SK-N-SH treated with all-trans-retinoic acid at 6 μM for 48 hours (cell line): ENCODE measurements at regions not wholly inside any gene's neighbourhood (a gene's known extent, or its start where the extent isn't known, plus 50 kb on each side); places are given as distances from the start of the nearest gene placed in this dataset.

Source experiments
- ATAC-seq: fragments of 200-7000 bp; cut with Tn5 transposase; 3 replicates; pipeline ENCODE4 v1.9.1; 2020; ENCODE audit warnings: mild to moderate bottlenecking, moderate library complexity
- ARNTL ChIP-seq: fragments of 450-650 bp; formaldehyde crosslinking; IDR thresholded peaks from 2 replicates; pipeline ENCODE4 v1.5.0; 2020; ENCODE audit warnings: low read depth, mild to moderate bottlenecking, moderate library complexity, borderline replicate concordance
- BACH2 ChIP-seq: fragments of 250-450 bp; sonication (Bioruptor Pico); IDR thresholded peaks from 2 replicates; pipeline ENCODE4 v1.9.0; 2021; ENCODE audit warnings: mild to moderate bottlenecking, borderline replicate concordance
- CREB5 ChIP-seq: fragments of 250-450 bp; sonication (Bioruptor Pico); IDR thresholded peaks from 2 replicates; pipeline ENCODE4 v1.5.1; 2020; ENCODE audit warnings: low read depth, mild to moderate bottlenecking, moderate library complexity
- CSDC2 ChIP-seq: fragments of 250-450 bp; sonication (Bioruptor Pico); IDR thresholded peaks from 2 replicates; pipeline ENCODE4 v1.5.0; 2020; ENCODE audit warnings: mild to moderate bottlenecking, moderate library complexity
- CSRNP3 ChIP-seq: fragments of 250-450 bp; sonication (Bioruptor Pico); IDR thresholded peaks from 2 replicates; pipeline ENCODE4 v1.5.1; 2021; ENCODE audit warnings: mild to moderate bottlenecking, moderate library complexity
- ESRRG ChIP-seq: fragments of 250-450 bp; sonication (Bioruptor Pico); IDR thresholded peaks from 2 replicates; pipeline ENCODE4 v1.6.1; 2021; ENCODE audit warnings: mild to moderate bottlenecking
- ISL1 ChIP-seq: fragments of 250-450 bp; sonication (Bioruptor Pico); IDR thresholded peaks from 2 replicates; pipeline ENCODE4 v2.1.2; 2022; ENCODE audit warnings: mild to moderate bottlenecking, moderate library complexity
- OSR1 ChIP-seq: fragments of 250-450 bp; sonication (Bioruptor Pico); IDR thresholded peaks from 2 replicates; pipeline ENCODE4 v1.8.0; 2022; ENCODE audit warnings: moderate library complexity, mild to moderate bottlenecking, inconsistent platforms
- POU6F1 ChIP-seq: fragments of 250-450 bp; sonication (Bioruptor Pico); IDR thresholded peaks from 2 replicates; pipeline ENCODE4 v1.8.0; 2021; ENCODE audit warnings: low read depth, mild to moderate bottlenecking, moderate library complexity, borderline replicate concordance
- PPARA ChIP-seq: fragments of 250-450 bp; sonication (Bioruptor Pico); IDR thresholded peaks from 2 replicates; pipeline ENCODE4 v1.5.0; 2020; ENCODE audit warnings: mild to moderate bottlenecking, borderline replicate concordance
- RARB ChIP-seq: fragments of 250-450 bp; sonication (Bioruptor Pico); IDR thresholded peaks from 2 replicates; pipeline ENCODE4 v1.8.0; 2021; ENCODE audit warnings: mild to moderate bottlenecking, moderate library complexity
- SNAI2 ChIP-seq: fragments of 250-450 bp; sonication (Bioruptor Pico); IDR thresholded peaks from 2 replicates; pipeline ENCODE4 v1.5.0; 2020; ENCODE audit warnings: mild to moderate bottlenecking, moderate library complexity
- TCF4 ChIP-seq: fragments of 250-450 bp; sonication (Bioruptor Pico); IDR thresholded peaks from 2 replicates; pipeline ENCODE4 v1.8.0; 2021; ENCODE audit warnings: mild to moderate bottlenecking, moderate library complexity, borderline replicate concordance
- TOX ChIP-seq: fragments of 250-450 bp; sonication (Bioruptor Pico); IDR thresholded peaks from 2 replicates; pipeline ENCODE4 v1.8.0; 2021; ENCODE audit warnings: mild to moderate bottlenecking, moderate library complexity, borderline replicate concordance
- ZC3H10 ChIP-seq: fragments of 250-450 bp; sonication (Bioruptor Pico); IDR thresholded peaks from 2 replicates; pipeline ENCODE4 v1.5.1; 2021; ENCODE audit warnings: mild to moderate bottlenecking, moderate library complexity
- ZFP3 ChIP-seq: fragments of 250-450 bp; sonication (Bioruptor Pico); IDR thresholded peaks from 2 replicates; pipeline ENCODE4 v1.5.0; 2020; ENCODE audit warnings: mild to moderate bottlenecking, moderate library complexity
- ZFP30 ChIP-seq: fragments of 450-650 bp; formaldehyde crosslinking; IDR thresholded peaks from 2 replicates; pipeline ENCODE4 v1.5.0; 2022; ENCODE audit warnings: mild to moderate bottlenecking, moderate library complexity
- ZNF565 ChIP-seq: fragments of 450-650 bp; formaldehyde crosslinking; conservative IDR thresholded peaks from 2 replicates; pipeline ENCODE4 v1.5.0; 2020; ENCODE audit warnings: low read depth, mild to moderate bottlenecking, moderate library complexity
- ZNF70 ChIP-seq: fragments of 450-650 bp; formaldehyde crosslinking; IDR thresholded peaks from 2 replicates; pipeline ENCODE4 v1.5.0; 2020; ENCODE audit warnings: mild to moderate bottlenecking, moderate library complexity
- ZNF8 ChIP-seq: fragments of 450-650 bp; formaldehyde crosslinking; IDR thresholded peaks from 2 replicates; pipeline ENCODE4 v1.5.0; 2020; ENCODE audit warnings: mild to moderate bottlenecking, moderate library complexity

GRCh38 chr9:673966-674526, 167.5 kb upstream of the DMRT1 start:
- ATAC-seq, result no peak

GRCh38 chr9:675697-676370, 165.7 kb upstream of the DMRT1 start:
- TF ChIP-seq TCF4 (CRISPR knock-in tag), result no peak
- no peak for TF ChIP-seq RARB (CRISPR knock-in tag)
- TF ChIP-seq CSDC2 (CRISPR knock-in tag), result no peak
- no peak for TF ChIP-seq ARNTL (CRISPR knock-in tag)
- no peak for TF ChIP-seq OSR1 (CRISPR knock-in tag)
- TF ChIP-seq, all 23 proteins: peak for 0
- ATAC-seq, result no peak

More at GRCh38 chr9:673966-674526, 167.5 kb upstream of the DMRT1 start:
- TF ChIP-seq OSR1 (CRISPR knock-in tag) (no peak), ZNF8 (CRISPR knock-in tag) (no peak), PPARA (CRISPR knock-in tag) (no peak), TOX (CRISPR knock-in tag) (no peak), ZFP30 (CRISPR knock-in tag) (no peak)

- ATAC-seq, result no peak
- TF ChIP-seq CSRNP3 (CRISPR knock-in tag), result no peak
Measured at GRCh38 chr9:676780-677438, 164.6 kb upstream of the DMRT1 start.

- peak; percentile 69 for ATAC-seq
- no peak for TF ChIP-seq POU6F1
- no peak for TF ChIP-seq ZC3H10 (CRISPR knock-in tag)
- no peak for TF ChIP-seq CSRNP3 (CRISPR knock-in tag)
- no peak for TF ChIP-seq ARNTL (CRISPR knock-in tag)
- no peak for TF ChIP-seq RARB (CRISPR knock-in tag)
- no peak for TF ChIP-seq ZFP30 (CRISPR knock-in tag)
- TF ChIP-seq ZFP3 (CRISPR knock-in tag), result no peak
- no peak for TF ChIP-seq ESRRG (CRISPR knock-in tag)
- no peak for TF ChIP-seq ZNF70 (CRISPR knock-in tag)
- no peak for TF ChIP-seq OSR1 (CRISPR knock-in tag)
- no peak for TF ChIP-seq ZNF565 (CRISPR knock-in tag)
- TF ChIP-seq ISL1 (CRISPR knock-in tag), result no peak
- TF ChIP-seq SNAI2, result no peak
- TF ChIP-seq ZNF8 (CRISPR knock-in tag), result no peak
- no peak for TF ChIP-seq BACH2 (CRISPR knock-in tag)
- no peak for TF ChIP-seq CREB5 (CRISPR knock-in tag)
- no peak for TF ChIP-seq TCF4 (CRISPR knock-in tag)
Measured at GRCh38 chr9:677461-678097, 163.9 kb upstream of the DMRT1 start.
